HG02981 (cell line): ENCODE measurements at regions not wholly inside any gene's neighbourhood (a gene's known extent, or its start where the extent isn't known, plus 50 kb on each side); places are given as distances from the start of the nearest gene placed in this dataset.
"Not testable (repeated sequence)": the region's sequence is repeated elsewhere in the genome, so short reads cannot be mapped to it uniquely, and the experiment has no call there.

ENCODE experiments used
- ATAC-seq: cut with Tn5 transposase; IDR thresholded peaks from one replicate; pipeline ENCODE4 v1.9.1; 2021; ENCODE audit warnings: mild to moderate bottlenecking, moderate library complexity; ENCODE audit not compliant: unreplicated experiment

- ATAC-seq = no peak
These were observed 189.7 kb upstream of the SLIT2 start for GRCh38 chr4:20062054-20062453.

- ATAC-seq = no peak
These were observed 200.9 kb upstream of the SLIT2 start for GRCh38 chr4:20050768-20051167.

GRCh38 chr4:20049889-20050288 is 201.8 kb upstream of the SLIT2 start:
- no peak for ATAC-seq

DNA sequence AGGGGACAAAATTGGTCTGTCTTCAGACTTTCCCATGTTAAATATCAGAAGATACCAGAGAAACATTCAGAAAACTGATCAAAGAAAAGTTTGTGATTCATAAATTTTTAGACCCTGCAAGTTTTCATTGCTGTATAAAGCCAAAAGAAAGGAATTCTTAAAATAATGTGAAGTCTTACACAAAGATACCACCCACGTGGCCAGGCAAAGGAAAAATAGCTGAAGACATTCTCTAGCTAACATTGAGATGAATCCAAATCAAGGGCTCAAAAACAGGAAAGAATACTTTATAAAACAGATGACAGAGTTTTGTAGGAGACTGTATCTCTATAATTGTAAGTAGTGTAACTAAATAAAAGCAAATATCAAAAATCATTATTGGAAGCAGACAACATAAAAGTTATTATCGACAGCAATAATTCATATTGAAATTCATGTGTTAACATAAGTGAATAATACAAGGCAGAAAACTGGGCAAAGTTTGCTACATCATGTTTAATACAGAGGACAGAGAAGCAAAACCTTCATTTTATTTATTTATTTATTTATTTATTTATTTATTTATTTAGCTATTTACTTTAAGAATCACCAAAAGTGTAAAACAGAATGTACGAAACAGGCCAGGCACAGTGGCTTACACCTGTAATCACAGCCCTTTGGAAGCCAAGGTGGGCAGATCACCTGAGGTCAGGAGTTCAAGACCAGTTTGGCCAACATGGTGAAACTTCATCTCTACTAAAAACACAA is 204.6 kb upstream of the SLIT2 start:
- no peak for ATAC-seq

DNA sequence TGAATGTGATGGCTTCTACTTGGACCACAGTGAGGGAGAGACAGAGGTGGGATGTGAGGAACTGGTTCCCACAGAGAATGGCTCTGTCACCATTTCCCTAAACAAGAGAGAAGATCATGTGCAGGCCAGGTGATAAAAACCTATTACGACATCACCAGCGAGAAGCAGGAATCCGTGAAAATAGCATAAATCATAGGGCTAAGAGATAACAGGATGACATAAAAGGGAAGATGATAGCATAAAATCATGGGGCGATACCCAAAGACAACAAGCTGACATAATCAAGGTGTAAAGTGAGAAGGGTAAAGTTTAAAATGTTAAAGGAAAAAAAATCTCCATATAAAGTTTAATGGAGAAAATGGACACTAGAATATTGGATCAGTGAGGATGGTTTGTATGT is 205.5 kb upstream of the SLIT2 start:
- no peak for ATAC-seq

- ATAC-seq = no peak
These were observed 206.7 kb upstream of the SLIT2 start for GRCh38 chr4:20044966-20045365.

DNA sequence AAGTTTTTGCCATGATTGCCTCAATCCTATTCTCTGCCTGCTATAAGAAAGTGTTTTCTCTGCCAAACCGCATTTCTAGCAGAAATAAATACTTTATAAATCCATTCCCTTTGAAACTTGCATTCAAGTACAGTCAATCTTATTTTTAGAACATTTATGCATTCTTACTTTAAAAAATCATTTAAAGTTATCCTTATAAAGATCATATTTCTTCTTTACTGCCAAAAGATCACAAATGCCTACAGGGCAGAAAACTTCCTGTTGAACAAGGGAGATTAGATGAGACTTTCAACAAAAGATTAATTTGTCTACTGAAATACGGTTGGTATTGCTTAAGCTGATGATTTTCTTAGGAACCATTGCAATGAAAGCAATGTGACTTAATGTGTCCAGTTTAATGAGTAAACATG is 207.2 kb upstream of the SLIT2 start:
- no peak for ATAC-seq

GRCh38 chr4:20043991-20044390 is 207.7 kb upstream of the SLIT2 start:
- ATAC-seq = no peak

GRCh38 chr4:20042769-20043168 is 208.9 kb upstream of the SLIT2 start:
- ATAC-seq = no peak

GRCh38 chr4:20041839-20042407 is 209.8 kb upstream of the SLIT2 start:
- ATAC-seq = no peak

GRCh38 chr4:20037745-20038144 is 214.0 kb upstream of the SLIT2 start:
- no peak for ATAC-seq

- ATAC-seq = no peak
These were observed 221.6 kb upstream of the SLIT2 start for GRCh38 chr4:20030108-20030507.

GRCh38 chr4:20028645-20029044 is 223.1 kb upstream of the SLIT2 start:
- no peak for ATAC-seq

GRCh38 chr4:20026456-20026855 is 225.2 kb upstream of the SLIT2 start:
- ATAC-seq = no peak

- ATAC-seq = no peak
These were observed 229.2 kb upstream of the SLIT2 start for GRCh38 chr4:20022471-20022870.

DNA sequence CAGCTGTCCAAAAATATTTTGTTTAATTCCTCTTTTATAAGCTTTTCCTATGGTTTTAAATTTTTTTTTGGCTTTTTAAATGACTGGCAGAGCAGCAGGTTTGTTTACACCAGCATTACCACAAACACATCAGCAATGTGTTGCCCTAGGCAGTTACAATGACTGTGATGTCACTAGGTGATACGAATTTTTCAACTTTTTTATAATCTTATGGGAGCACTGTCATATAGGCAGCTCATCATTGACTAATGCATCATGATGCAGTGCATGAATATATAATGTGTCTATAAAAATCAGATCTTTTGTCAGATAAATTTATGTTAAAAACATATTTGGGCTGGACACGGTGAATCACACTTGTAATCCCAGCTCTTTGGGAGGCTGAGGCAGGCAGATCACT is 231.6 kb upstream of the SLIT2 start:
- no peak for ATAC-seq

- ATAC-seq = no peak
These were observed 232.2 kb upstream of the SLIT2 start for GRCh38 chr4:20019310-20020015.

- no peak for ATAC-seq
These were observed 234.0 kb upstream of the SLIT2 start for GRCh38 chr4:20017777-20018115.

- no peak for ATAC-seq
These were observed 234.5 kb upstream of the SLIT2 start for GRCh38 chr4:20017070-20017776.

DNA sequence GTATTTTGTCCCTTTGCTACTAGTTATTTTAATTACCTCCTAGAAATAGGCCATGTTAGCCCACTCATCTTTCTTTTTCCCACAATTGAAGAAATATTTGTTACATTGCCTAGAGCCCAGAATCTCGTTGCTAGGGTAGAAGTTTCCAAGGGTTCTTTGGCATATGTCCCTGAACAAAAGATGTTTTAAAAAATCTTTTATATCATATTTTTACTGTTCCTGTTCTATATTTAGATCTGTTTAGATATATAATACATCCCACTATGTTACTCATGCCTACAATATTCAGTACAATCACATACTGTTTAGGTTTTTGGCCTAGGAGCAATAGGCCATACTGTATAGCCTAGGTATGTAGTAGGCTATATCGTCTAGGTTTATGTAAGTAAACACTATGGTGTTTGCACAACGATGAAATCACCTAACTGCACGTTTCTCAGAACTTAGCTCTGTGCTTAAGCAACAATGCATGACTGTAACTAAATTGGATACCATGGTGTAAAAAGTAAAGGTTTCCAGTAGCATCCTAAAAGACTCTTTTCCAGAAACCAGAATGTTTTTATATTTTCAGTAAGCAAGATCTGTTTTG is 236.0 kb upstream of the SLIT2 start:
- no peak for ATAC-seq

- not testable (repeated sequence) for ATAC-seq
These were observed 247.7 kb upstream of the SLIT2 start for GRCh38 chr4:20003836-20004558.
